ENCODE measurements at regions not wholly inside any gene's neighbourhood (a gene's known extent, or its start where the extent isn't known, plus 50 kb on each side); places are given as distances from the start of the nearest gene placed in this dataset.
A peak's percentile ranks its signal among the peaks of the same experiment; 100 is the strongest.

GRCh38 chr4:149923736-149924135, 108.1 kb upstream of the IQCM start:
- no peak overlapping the region for H3K4me2 ChIP-seq (ENCODE audit: insufficient read depth, low read length)
- no peaks in the 10 kb centered on the region for H3K79me2 ChIP-seq (ENCODE audit: control insufficient read depth, insufficient read depth, low read length)
- H2AFZ ChIP-seq (ENCODE audit: low read depth, low read length) = no peak overlapping the region
- H3K9ac ChIP-seq (ENCODE audit: insufficient read depth in 1 of 2, low read depth in 2 of 2, low read length in 2 of 2) = no peak overlapping the region
- CTCF ChIA-PET (ENCODE audit: low intra/inter-chr PET ratio) = no interaction called here
- WGBS (ENCODE audit: insufficient coverage, low coverage, missing lambda C conversion rate) = 0% methylated on average over 5 of the region's 6 CpGs
- no TSS peak for BruUV-seq (replicated peaks)
- DNase-seq (ENCODE audit: extremely low read depth in 1 of 4, low spot score in 3 of 4) (no peak), FAIRE-seq (no peak), ATAC-seq (peak; percentile 31; the same call in 2 of the 3 replicates)
- no peaks in the 10 kb centered on the region for H4K20me1 ChIP-seq (replicated peaks; ENCODE audit: control insufficient read depth, insufficient read depth, low read length)
- H3K27me3 ChIP-seq (ENCODE audit: control insufficient read depth in 2 of 2, insufficient read depth in 2 of 2, low read length in 2 of 2) = no peaks in the 10 kb centered on the region
- H3K27ac ChIP-seq (ENCODE audit: extremely low read depth, low read depth, low read length) = no peak overlapping the region
- H3K9me1 ChIP-seq (ENCODE audit: control insufficient read depth, insufficient read depth, low read length) = no peaks in the 10 kb centered on the region
- H3K4me3 ChIP-seq = no peak overlapping the region
- intact Hi-C loops (cut with micrococcal nuclease) (no loop called here), in situ Hi-C loops (cut with MboI) (no loop called here)
- no peaks in the 10 kb centered on the region; a peak in 1 of 5 replicates for H3K4me1 ChIP-seq (replicated peaks in 1 of 2; ENCODE audit: control insufficient read depth in 2 of 2, insufficient read depth in 2 of 2, low read length in 2 of 2)
- no peaks in the 10 kb centered on the region for H3K36me3 ChIP-seq (ENCODE audit: control insufficient read depth, insufficient read depth, low read length)
- TF ChIP-seq ETV5 (CRISPR knock-in tag; IDR thresholded peaks at IDR 0.05; ENCODE audit: low read depth) (no peak), MAFG (tag; conservative IDR thresholded peaks at IDR 0.05) (no peak), ZNF589 (CRISPR knock-in tag; IDR thresholded peaks at IDR 0.05; ENCODE audit: low read depth) (no peak), ZNF764 (CRISPR knock-in tag; IDR thresholded peaks at IDR 0.05; ENCODE audit: low read depth) (no peak), RNF2 (IDR thresholded peaks at IDR 0.05) (no peak), HIVEP1 (CRISPR knock-in tag; IDR thresholded peaks at IDR 0.05) (no peak), NCOA1 (IDR thresholded peaks at IDR 0.05; ENCODE audit: low read depth) (no peak), KLF6 (CRISPR knock-in tag; IDR thresholded peaks at IDR 0.05; ENCODE audit: borderline replicate concordance) (no peak), FOXA1 (IDR thresholded peaks at IDR 0.05; ENCODE audit: borderline replicate concordance) (no peak), ZNF699 (CRISPR knock-in tag; IDR thresholded peaks at IDR 0.05; ENCODE audit: insufficient replicate concordance) (no peak), L3MBTL2 (IDR thresholded peaks at IDR 0.05) (no peak), SNRNP70 (optimal IDR thresholded peaks at IDR 0.05; ENCODE audit: low read depth, low read length) (no peak), CUX1 (CRISPR knock-in tag; IDR thresholded peaks at IDR 0.05) (no peak), CEBPZ (IDR thresholded peaks at IDR 0.05; ENCODE audit: borderline replicate concordance, low read depth, low read length) (no peak), SMARCE1 (IDR thresholded peaks at IDR 0.05) (no peak), PKNOX1 (IDR thresholded peaks at IDR 0.05) (no peak)
- no peaks in the 10 kb centered on the region for H3K9me3 ChIP-seq (replicated peaks; ENCODE audit: control insufficient read depth, insufficient read depth, low read depth, low read length)
- POLR2A ChIA-PET = no interaction called here

Data from K562 (cell line).